Endothelial cell of umbilical vein (primary cell): ENCODE measurements at regions not wholly inside any gene's neighbourhood (a gene's known extent, or its start where the extent isn't known, plus 50 kb on each side); places are given as distances from the start of the nearest gene placed in this dataset.

Experiments used
- BruUV-seq: library from RNA; stranded (reverse); fragments of 400-500 nt; replicated peaks from 2 replicates; lab custom pipeline; 2021; lab: Mats Ljungman, UMichigan
- CTCF ChIA-PET: fragments of 300-600, 350-600 bp; sonication (Branson Sonifier 250); formaldehyde crosslinking; loops from one replicate; lab custom pipeline; 2021; ENCODE audit warnings: antibody characterized with exemption, inconsistent platforms; lab: Charles Lee
- POLR2A ChIA-PET: fragments of 300-600, 350-600 bp; sonication (Branson Sonifier 250); formaldehyde crosslinking; loops from one replicate; lab custom pipeline; 2021; ENCODE audit warnings: antibody characterized with exemption, inconsistent platforms; lab: Charles Lee
- DNase-seq: peaks from one replicate; pipeline ENCODE4 v3.0.0-alpha.2; 2011; ENCODE audit warnings: low read depth, low spot score
- FAIRE-seq: peaks from 2 replicates; lab custom pipeline; 2011; peaks lifted over from hg19 to GRCh38; lab: Jason Lieb, UNC
- H2AFZ ChIP-seq: 2 replicates; pipeline ENCODE4 v1.6.0; 2012; ENCODE audit warnings: low read depth, low read length, control low read depth, inconsistent platforms
- H3K27ac ChIP-seq: 2 replicates; pipeline ENCODE4 v1.5.1; 2011; ENCODE audit warnings: low read depth, mild to moderate bottlenecking, control low read depth, low read length, moderate library complexity; ENCODE audit not compliant: insufficient read depth
- H3K27me3 ChIP-seq, 2 experiments: 2 replicates each; pipeline versions ENCODE4 v1.6.0 to v1.6.1; 2011; ENCODE audit warnings: low read length in 2 of 2, mixed read lengths in 1 of 2; ENCODE audit not compliant: control insufficient read depth in 2 of 2, insufficient read depth in 2 of 2
- H3K36me3 ChIP-seq, 2 experiments: 2 replicates in 1 of 2; 3 replicates in 1 of 2; pipeline ENCODE4 v1.5.1; 2011; ENCODE audit warnings: low read length in 2 of 2, mild to moderate bottlenecking in 1 of 2, moderate library complexity in 1 of 2; ENCODE audit not compliant: control insufficient read depth in 2 of 2, insufficient read depth in 2 of 2; ENCODE audit errors: extremely low read depth in 1 of 2
- H3K4me1 ChIP-seq: 3 replicates; pipeline ENCODE4 v1.5.1; 2011; ENCODE audit warnings: mild to moderate bottlenecking, low read length; ENCODE audit not compliant: control insufficient read depth, insufficient read depth; ENCODE audit errors: extremely low read depth
- H3K4me2 ChIP-seq: 2 replicates; pipeline ENCODE4 v1.6.1; 2011; ENCODE audit warnings: low read length, control low read depth, mixed read lengths; ENCODE audit not compliant: insufficient read depth
- H3K4me3 ChIP-seq, 3 experiments: fragments of 200-600 bp in 1 of 3; sonication (generic), shearing (Covaris generic) in 1 of 3; replicated peaks in 1 of 3; 2 replicates each; pipeline ENCODE4 v1.5.1; 2011 to 2016; ENCODE audit warnings: control low read depth in 3 of 3, low read length in 3 of 3, mild to moderate bottlenecking in 2 of 3, inconsistent platforms in 1 of 3, low read depth in 1 of 3, moderate library complexity in 1 of 3; ENCODE audit not compliant: insufficient read depth in 1 of 3
- H3K79me2 ChIP-seq: 2 replicates; pipeline ENCODE4 v1.6.0; 2012; ENCODE audit warnings: low read length, inconsistent platforms; ENCODE audit not compliant: control insufficient read depth, insufficient read depth
- H3K9ac ChIP-seq: replicated peaks from 2 replicates; pipeline ENCODE3; 2011; ENCODE audit warnings: low read length, control low read depth; ENCODE audit not compliant: insufficient read depth; ENCODE audit errors: extremely low read depth
- H3K9me1 ChIP-seq: replicated peaks from 3 replicates; pipeline ENCODE4 v1.6.0; 2011; ENCODE audit warnings: mild to moderate bottlenecking, low read length; ENCODE audit not compliant: control insufficient read depth, insufficient read depth; ENCODE audit errors: extremely low read depth
- H3K9me3 ChIP-seq: replicated peaks from 2 replicates; pipeline ENCODE4 v1.5.1; 2012; ENCODE audit warnings: low read length, inconsistent platforms; ENCODE audit not compliant: control insufficient read depth, insufficient read depth
- H4K20me1 ChIP-seq: replicated peaks from 2 replicates; pipeline ENCODE3; 2011; ENCODE audit warnings: mild to moderate bottlenecking, low read length; ENCODE audit not compliant: control insufficient read depth, insufficient read depth; ENCODE audit errors: extremely low read depth
- EZH2 ChIP-seq: IDR thresholded peaks from 2 replicates; pipeline ENCODE4 v1.6.1; 2012; ENCODE audit warnings: borderline replicate concordance, low read depth, mild to moderate bottlenecking, moderate library complexity, low read length, inconsistent platforms; ENCODE audit not compliant: severe bottlenecking
- FOS ChIP-seq: IDR thresholded peaks from 2 replicates; pipeline ENCODE4 v1.6.1; 2011; ENCODE audit warnings: mild to moderate bottlenecking, low read length, moderate library complexity, borderline replicate concordance; ENCODE audit not compliant: insufficient read depth
- GATA2 ChIP-seq: IDR thresholded peaks from 2 replicates; pipeline ENCODE4 v1.7.0; 2011; ENCODE audit warnings: low read depth, mild to moderate bottlenecking, moderate library complexity, mixed read lengths, low read length; ENCODE audit not compliant: insufficient read length, insufficient read depth
- JUN ChIP-seq: IDR thresholded peaks from 2 replicates; pipeline ENCODE4 v1.6.1; 2011; ENCODE audit warnings: borderline replicate concordance, low read depth; ENCODE audit not compliant: insufficient read length, insufficient read depth
- MYC ChIP-seq: IDR thresholded peaks from one replicate; pipeline ENCODE4 v1.6.1; 2011; ENCODE audit warnings: mild to moderate bottlenecking, low read depth, low read length
- POLR2A ChIP-seq: IDR thresholded peaks from 2 replicates; pipeline ENCODE4 v1.6.1; 2012; ENCODE audit warnings: low read depth, mild to moderate bottlenecking, control low read depth, low read length
- POLR2AphosphoS5 ChIP-seq: IDR thresholded peaks from 2 replicates; pipeline ENCODE4 v1.6.1; 2012; ENCODE audit warnings: low read depth, mild to moderate bottlenecking, control low read depth, low read length, moderate library complexity; ENCODE audit not compliant: insufficient read depth
- dilution Hi-C: fragments of 300-500 bp; cut with MboI; formaldehyde crosslinking; loops from one replicate; pipeline ENCODE4 v1.15.0; 2019; ENCODE audit warnings: low sequenced_read_pairs; ENCODE audit not compliant: extremely low pct_ligation_motif_present
- intact Hi-C: fragments of 100-400 bp; cut with micrococcal nuclease; formaldehyde crosslinking; loops from one replicate; pipeline ENCODE4 v1.10.0; 2022
- TF ChIP-seq, protein P1 (sequence below), 2 donors: IDR thresholded peaks; 1 replicate in 1 of 2; 2 replicates in 1 of 2; pipeline ENCODE4 v1.5.1; 2011; ENCODE audit warnings: low read length in 2 of 2, mild to moderate bottlenecking in 2 of 2, moderate library complexity in 2 of 2, control low read depth in 1 of 2, inconsistent platforms in 1 of 2, low read depth in 1 of 2; ENCODE audit not compliant: insufficient read depth in 1 of 2; ENCODE audit errors: extremely low read depth in 1 of 2
- TF ChIP-seq, protein P2 (sequence below): IDR thresholded peaks from 2 replicates; pipeline ENCODE4 v1.6.1; 2011; ENCODE audit not compliant: insufficient read depth, insufficient read length

DNA sequence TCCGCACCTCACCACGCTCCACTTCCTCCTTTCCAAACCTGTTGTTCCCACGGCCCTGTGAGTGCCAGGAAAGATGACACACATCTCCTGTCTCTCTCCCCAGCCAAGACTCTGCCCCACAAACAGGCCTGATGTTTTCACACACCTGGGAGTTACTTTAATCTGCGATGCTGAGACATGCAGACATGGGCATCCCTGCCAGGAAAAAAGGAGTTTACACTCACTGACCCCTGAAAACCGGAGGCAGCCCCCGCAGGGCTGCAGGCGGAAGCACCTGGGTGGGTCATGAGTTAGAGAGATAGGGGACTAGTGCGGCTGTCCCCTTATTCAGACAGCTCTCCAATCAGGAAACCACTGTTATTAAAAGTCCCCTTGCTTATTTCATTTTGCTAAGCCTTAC is 106.4 kb upstream of the CARD11 start:
- Histone ChIP-seq H3K27me3 (peaks cover 0 to 11% of the 10 kb centered on the region in 2 experiments), H4K20me1 (no peaks in the 10 kb centered on the region), H3K27ac (no peak overlapping the region), H3K36me3 (no peaks in the 10 kb centered on the region), H2AFZ (no peak overlapping the region), H3K4me1 (no peaks in the 10 kb centered on the region), H3K4me2 (no peak overlapping the region), H3K79me2 (no peaks in the 10 kb centered on the region), H3K9me1 (no peaks in the 10 kb centered on the region), H3K9me3 (no peaks in the 10 kb centered on the region), H3K9ac (no peak overlapping the region), H3K4me3 (no peak overlapping the region)
- POLR2A ChIA-PET = no interaction called here
- no TSS peak for BruUV-seq
- dilution Hi-C loops = no loop called here
- intact Hi-C loops = no loop called here
- no peak for FAIRE-seq
- TF ChIP-seq GATA2 (no peak), EZH2 (no peak), MYC (no peak), POLR2AphosphoS5 (no peak), POLR2A (no peak)
- no peak for DNase-seq
- CTCF ChIA-PET = interaction anchor here (1.5 kb wide), 1 partner anchor 17 kb away, joined by 3 read pairs; no protein-coding TSS in a partner anchor

DNA sequence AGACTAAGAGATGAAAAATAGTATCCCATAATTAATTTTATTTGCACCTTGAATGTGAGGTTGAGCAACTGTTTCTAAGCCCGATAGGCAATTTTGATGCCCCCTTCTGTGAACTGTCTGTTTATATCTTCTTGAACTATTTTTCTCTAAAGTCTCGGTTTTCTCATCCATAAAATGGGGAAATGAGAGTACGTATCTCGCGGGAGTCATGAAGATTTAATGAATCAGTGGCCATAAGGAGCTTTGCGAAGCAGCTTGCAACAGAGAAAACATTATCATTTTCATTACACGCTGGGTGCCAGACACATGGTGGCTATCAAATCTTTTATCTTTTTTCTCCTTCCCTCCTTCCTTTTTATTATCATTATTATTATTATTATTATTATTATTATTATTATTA is 108.1 kb upstream of the CARD11 start:
- no peak for DNase-seq
- H3K4me2 ChIP-seq = no peak overlapping the region
- TF ChIP-seq, protein P1, sequence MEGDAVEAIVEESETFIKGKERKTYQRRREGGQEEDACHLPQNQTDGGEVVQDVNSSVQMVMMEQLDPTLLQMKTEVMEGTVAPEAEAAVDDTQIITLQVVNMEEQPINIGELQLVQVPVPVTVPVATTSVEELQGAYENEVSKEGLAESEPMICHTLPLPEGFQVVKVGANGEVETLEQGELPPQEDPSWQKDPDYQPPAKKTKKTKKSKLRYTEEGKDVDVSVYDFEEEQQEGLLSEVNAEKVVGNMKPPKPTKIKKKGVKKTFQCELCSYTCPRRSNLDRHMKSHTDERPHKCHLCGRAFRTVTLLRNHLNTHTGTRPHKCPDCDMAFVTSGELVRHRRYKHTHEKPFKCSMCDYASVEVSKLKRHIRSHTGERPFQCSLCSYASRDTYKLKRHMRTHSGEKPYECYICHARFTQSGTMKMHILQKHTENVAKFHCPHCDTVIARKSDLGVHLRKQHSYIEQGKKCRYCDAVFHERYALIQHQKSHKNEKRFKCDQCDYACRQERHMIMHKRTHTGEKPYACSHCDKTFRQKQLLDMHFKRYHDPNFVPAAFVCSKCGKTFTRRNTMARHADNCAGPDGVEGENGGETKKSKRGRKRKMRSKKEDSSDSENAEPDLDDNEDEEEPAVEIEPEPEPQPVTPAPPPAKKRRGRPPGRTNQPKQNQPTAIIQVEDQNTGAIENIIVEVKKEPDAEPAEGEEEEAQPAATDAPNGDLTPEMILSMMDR (IDR thresholded peaks at IDR 0.05; ENCODE audit: extremely low read depth in 1 of 2, insufficient read depth in 1 of 2, low read depth in 1 of 2, low read length in 2 of 2) = no peak
- no peak for TF ChIP-seq MYC
- no peak for TF ChIP-seq POLR2A
- TF ChIP-seq, protein P2, sequence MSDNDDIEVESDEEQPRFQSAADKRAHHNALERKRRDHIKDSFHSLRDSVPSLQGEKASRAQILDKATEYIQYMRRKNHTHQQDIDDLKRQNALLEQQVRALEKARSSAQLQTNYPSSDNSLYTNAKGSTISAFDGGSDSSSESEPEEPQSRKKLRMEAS = no peak
- no peak for TF ChIP-seq EZH2
- no peak for TF ChIP-seq GATA2
- TF ChIP-seq FOS = no peak
- no peak for TF ChIP-seq POLR2AphosphoS5
- TF ChIP-seq JUN = no peak
- FAIRE-seq = no peak
- peaks cover 0 to 11% of the 10 kb centered on the region in 2 experiments for H3K27me3 ChIP-seq
- no peaks in the 10 kb centered on the region for H3K9me1 ChIP-seq
- dilution Hi-C loops (no loop called here), intact Hi-C loops (no loop called here)
- no peak overlapping the region for H3K9ac ChIP-seq
- no TSS peak for BruUV-seq
- no peaks in the 10 kb centered on the region for H4K20me1 ChIP-seq
- no peak overlapping the region for H2AFZ ChIP-seq
- no peak overlapping the region for H3K4me3 ChIP-seq
- ChIA-PET POLR2A (no interaction called here), CTCF (no interaction called here)
- no peaks in the 10 kb centered on the region for H3K79me2 ChIP-seq
- H3K9me3 ChIP-seq = no peaks in the 10 kb centered on the region
- no peaks in the 10 kb centered on the region for H3K36me3 ChIP-seq
- H3K27ac ChIP-seq = no peak overlapping the region
- H3K4me1 ChIP-seq = no peaks in the 10 kb centered on the region
